DMS153 (cell line): ENCODE measurements at regions not wholly inside any gene's neighbourhood (a gene's known extent, or its start where the extent isn't known, plus 50 kb on each side); places are given as distances from the start of the nearest gene placed in this dataset.

ENCODE experiments used
- DNase-seq: peaks from one replicate; lab custom pipeline; 2025; lab: John Stamatoyannopoulos, UW

- no peak for DNase-seq
These were observed 669.0 kb downstream of the ACTL7B start for GRCh38 chr9:108186642-108187395.

DNA sequence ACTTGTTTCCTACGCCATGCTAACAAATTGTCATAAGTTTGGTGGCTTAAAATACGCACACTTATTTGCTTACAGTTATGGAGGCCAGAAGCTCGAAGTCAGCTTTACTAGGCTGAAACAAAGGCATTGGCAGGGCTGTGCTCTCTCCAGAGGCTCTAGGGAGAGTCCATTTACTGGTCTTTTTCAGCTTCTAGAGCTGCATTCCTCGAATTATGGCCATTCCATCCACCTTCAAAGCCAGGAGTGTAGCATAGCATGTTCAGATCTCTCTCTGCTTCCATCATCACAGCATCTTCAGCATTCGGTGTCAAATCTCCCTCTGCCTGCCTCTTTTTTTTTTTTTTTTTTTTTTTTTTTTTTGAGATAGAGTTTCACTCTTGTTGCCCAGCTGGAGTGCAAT, 670.2 kb downstream of the ACTL7B start:
- DNase-seq = no peak

- no peak for DNase-seq
These were observed 670.8 kb downstream of the ACTL7B start for GRCh38 chr9:108184941-108185340.

- DNase-seq = no peak
These were observed 671.8 kb downstream of the ACTL7B start for GRCh38 chr9:108184009-108184408.

DNA sequence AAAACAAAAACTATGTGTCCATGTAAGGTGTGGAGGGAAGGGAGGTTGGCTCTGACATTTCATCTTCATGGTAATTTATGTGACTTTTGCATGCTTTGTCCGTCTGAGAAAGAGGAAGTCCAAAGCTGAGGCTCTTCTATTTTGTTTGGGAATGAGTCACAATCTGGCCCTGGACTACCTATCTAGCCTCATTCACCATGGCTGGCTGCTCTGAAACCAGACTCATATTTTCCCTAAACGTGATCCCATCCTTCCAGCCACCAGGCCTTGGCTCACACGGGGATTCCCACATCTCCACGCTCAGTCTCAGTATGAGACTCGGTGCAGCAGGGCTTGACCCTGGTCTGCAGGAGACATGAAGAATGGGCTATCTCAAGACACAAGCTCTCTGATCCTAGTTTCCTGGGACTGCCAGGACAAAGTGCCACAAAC, 672.8 kb downstream of the ACTL7B start:
- DNase-seq = no peak

DNA sequence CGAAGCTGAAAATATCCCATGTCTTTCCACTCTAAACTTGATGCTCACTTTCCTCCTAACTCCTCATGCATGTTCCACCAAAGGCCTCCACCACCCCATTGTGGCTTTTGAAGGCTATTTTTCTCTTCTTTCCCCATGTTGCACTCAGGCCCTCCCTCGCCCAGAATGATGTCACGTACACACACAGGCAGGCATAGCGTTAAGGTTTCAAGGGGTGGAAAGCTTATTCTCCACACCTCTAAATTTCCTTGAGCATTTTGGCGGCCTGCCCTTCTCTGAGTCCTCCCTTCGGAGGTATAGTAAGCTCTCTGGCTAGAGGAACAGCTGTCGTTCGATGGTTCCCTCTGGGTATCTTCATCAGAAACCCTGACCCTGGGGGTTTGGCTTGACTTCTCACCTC, 673.5 kb downstream of the ACTL7B start:
- DNase-seq = no peak

DNA sequence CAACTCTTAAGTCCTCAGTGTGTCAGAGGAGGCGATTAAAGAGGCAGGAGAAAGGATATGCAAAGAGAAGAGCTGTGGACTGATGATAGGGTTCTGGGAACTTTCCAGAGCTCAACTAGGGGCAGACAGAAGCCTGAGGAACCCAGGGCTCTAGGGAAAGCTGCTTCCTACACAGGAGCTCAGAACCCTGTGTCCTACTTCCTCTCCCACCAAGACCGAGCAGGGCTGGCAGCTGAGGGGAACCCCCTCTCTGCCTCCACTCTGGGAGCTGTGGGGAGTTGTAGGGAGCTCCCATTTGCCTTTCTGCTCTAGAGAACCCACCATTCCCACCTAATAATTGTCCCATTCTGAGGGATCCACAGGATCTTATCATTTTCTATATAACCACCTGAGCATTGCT, 674.3 kb downstream of the ACTL7B start:
- DNase-seq = no peak

DNA sequence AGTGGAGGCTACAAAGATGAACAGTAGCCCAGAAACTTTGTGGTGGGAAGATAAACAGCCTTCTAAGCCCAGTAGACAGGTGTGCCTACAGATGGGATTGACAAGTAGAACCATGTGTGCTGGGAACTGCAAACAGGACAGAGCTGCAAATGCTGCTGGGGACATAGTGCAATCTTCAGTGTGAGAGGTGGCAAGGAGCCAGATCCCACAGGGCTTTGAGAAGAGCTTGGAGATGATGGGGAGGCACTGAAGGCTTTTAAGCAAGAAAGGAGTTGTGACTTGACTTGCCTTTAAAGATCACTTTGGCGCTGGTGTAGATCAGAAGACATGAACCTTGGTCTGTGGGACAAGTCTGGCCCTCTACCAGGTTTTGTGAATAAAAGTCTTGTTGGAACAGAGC, 675.2 kb downstream of the ACTL7B start:
- DNase-seq = no peak

DNA sequence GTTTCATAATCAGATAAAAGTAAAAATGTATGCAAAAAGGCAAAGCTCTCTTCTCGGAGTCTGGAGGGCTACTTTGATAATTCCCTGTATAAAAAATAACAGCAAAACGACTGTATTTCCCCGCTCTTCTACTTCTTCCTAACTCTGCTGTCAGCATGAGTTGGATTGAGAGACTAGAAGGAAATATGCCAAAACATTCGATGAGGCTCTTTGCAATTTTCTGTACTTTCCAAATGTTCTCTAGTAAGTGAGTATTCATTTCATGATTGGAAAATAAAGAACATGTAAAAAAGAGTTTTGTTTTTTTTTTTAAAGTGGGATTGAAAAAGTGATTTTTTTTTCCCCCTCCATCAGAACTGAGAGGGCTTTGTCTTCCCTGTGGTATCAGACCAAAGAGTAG, 677.5 kb downstream of the ACTL7B start:
- DNase-seq = no peak

GRCh38 chr9:108168236-108168850, 678.8 kb upstream of the KLF4 start:
- no peak for DNase-seq

GRCh38 chr9:108167136-108167900, 677.7 kb upstream of the KLF4 start:
- DNase-seq = no peak

GRCh38 chr9:108166519-108166918, 677.0 kb upstream of the KLF4 start:
- no peak for DNase-seq

DNA sequence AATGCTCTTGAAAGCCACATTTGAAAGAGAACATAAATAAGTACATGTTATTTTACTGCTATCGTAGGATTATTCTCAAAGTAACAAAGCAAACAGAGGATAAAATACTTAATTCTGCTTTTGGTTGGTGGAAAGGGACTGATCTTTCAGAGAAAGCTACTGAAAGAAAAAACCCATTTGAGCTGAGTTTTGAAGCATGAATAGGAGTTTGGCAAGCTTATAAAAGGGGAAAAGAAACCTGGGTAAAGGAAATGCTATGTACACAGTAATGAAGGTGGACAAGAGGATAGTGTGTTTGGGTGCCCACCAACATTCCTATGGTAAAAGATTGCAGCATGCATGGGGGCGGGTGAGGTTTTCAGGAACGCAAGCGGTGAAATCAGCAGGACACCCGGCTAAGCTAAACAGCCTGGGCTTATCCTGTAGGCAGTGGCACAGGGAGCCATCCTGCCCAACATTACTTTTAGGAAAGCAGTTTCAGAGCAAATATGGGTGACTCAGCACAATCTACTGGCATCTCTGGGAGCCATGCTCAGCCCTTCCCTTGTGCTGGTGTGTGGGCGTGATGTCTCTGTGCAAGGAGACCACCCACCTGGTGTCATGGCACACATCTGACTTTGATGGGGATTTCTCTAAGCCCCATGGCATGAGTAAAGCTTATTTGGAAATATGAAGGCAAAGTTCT, 673.9 kb upstream of the KLF4 start:
- no peak for DNase-seq

- DNase-seq = no peak
These were observed 673.1 kb upstream of the KLF4 start for GRCh38 chr9:108162664-108163063.

DNA sequence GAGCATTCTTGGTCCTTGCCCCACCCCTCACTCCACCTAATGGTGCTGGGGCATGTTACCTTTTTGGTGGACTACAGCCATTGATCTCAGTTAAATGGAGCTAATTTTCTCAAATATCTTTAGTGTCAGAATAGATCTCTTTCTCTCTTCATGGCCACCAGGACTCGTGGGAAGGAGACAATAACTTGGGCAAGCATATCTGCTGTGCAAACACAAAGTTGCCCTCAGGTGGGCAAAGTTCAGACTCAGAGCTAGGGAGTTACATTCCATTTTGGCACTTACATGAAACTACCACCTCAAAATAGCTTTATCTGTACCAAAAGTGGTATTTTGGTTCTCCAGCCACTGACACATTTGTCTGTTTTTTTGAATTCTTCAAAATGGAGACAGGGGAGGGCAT, 671.9 kb upstream of the KLF4 start:
- no peak for DNase-seq

DNA sequence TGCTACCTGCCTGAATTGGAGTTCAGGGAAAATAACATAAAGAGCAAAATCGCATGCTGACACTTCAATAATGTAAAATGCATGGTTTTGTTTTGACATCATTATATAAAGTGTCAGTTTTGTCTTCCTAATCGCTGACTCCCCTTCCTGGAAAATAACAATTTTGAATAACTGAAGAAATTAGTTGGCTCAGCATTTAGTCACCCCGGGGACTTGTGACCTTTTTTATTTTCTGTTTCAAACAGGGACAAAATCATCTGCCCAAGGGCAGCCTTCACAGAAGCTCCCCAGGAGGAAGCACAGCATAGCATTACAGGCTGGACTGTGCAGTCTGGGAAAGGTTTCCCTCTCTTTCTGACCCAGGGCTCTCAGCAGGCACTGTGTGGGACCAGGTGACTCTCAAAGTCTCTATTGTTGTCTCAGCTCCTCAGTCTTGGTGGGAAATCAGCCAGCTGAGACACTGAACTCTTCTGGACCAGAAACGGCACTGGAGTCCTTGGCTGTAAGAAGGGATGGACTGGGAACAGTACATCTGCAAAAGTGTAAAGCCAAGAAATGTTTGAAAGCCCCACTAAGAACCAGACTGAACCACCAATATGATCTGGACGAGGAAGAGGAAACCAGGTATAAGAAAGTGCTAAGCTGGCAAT, 671.3 kb upstream of the KLF4 start:
- DNase-seq = no peak

GRCh38 chr9:108160039-108160438, 670.5 kb upstream of the KLF4 start:
- DNase-seq = no peak

DNA sequence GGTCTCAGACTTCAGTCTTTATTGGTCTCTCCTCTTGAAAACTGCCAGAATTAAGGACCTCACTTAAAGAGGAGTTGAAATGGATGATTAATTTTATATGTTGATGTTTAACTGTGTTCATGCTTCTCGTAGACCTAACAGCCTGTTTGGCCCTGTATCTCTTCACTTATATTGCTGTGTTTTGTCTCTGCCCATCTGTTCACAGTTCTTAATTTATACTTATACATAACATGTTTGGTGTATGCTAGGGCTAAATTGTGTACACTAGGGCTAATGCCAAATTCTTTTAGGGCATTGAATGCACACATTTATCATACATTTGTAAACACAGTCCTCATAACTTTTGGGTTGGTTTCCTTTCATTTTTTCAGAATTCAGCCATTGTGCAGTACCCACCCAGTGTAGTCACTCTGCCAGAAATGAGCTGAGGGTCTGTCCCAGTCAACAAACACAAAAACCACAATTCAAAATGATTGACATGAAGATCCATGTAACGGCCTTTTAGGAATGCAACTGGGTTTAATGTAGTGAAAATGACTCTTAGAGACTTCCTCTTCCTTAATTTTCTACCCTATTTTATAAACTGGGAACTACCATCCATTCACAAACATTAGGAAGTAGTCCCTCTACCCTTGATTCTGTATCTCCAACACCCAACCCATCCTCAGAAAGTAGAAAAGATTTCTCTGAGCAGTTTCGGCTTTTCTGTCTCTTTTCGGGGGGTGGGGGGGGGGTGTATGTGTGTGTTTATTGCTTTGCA, 668.8 kb upstream of the KLF4 start:
- DNase-seq = no peak

DNA sequence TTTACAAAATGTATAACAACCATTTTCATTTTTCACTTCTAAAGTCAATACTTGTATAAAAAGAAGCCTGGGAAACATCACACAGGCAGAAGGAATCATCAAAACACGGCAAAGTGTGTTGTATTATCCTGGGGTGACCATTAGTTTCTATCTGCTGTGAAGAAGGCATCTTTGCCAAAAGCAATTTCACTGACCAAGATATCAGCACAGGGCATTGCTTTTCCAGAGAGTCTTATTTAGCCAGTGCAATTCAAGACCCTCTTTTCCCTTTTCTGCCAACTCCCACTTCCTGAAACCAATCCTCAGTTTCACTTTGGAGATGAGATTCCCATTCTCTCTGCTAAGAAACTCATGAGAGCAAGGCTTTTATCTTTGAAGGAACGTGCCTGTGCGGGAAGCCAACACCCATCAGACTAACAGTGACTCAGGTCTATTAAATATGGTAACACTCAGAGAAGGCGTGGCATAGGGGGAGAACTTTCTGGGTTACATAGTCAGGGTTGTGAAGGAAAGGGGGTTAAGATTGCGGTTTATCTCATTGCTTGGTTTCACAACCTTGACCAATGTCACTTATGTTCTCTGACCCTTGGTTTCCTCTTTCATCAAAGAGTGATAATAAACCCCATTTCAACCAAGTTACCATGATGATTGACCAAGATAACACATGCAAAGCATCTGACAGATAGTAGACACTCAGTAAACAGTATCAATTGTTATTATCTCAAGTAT, 666.9 kb upstream of the KLF4 start:
- DNase-seq = no peak

GRCh38 chr9:108153416-108153815, 663.8 kb upstream of the KLF4 start:
- no peak for DNase-seq
